ENCODE measurements at regions not wholly inside any gene's neighbourhood (a gene's known extent, or its start where the extent isn't known, plus 50 kb on each side); places are given as distances from the start of the nearest gene placed in this dataset.

DNA sequence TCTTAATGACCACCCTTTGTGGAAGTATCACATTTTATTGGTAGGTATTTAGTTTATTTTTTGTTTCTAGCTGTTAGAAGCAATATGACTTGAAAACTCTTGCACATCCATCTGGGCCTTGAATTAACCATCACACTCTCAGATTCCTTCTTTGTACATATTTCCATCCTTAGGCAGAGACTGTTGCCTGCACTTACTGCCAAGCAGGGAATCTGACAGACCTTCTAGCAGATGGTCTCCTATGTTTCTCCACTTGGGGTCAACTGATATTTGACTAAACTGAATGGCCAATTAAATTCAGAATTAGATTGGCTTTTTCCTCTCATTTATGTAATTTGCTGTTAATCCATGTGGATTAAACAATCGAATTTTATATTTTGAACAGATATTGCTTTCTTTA, 324.9 kb upstream of the TGFBR2 start:
- in situ Hi-C loops (cut with MboI; ENCODE audit: low sequenced_read_pairs) (no loop called here), dilution Hi-C loops (cut with HindIII; ENCODE audit: low sequenced_read_pairs, unreplicated experiment) (no loop called here), intact Hi-C loops (cut with micrococcal nuclease) (no loop called here)
- ChIA-PET POLR2A (ENCODE audit: unreplicated experiment) (no interaction called here), CTCF (interaction anchor here (0.9 kb wide), 1 partner anchor 10 kb away, joined by 3 read pairs; no protein-coding TSS in a partner anchor)
- ATAC-seq (ENCODE audit: low read depth): no peak
- Histone ChIP-seq H3K4me2 (ENCODE audit: low read depth, low read length) (no peak overlapping the region), H3K27ac (ENCODE audit: insufficient read depth, low read length) (no peak overlapping the region), H2BK20ac (ENCODE audit: low read depth, low read length) (peak overlapping the region; percentile 40), H3K18ac (ENCODE audit: low read depth, low read length) (no peak overlapping the region), H3K23ac (ENCODE audit: low read depth, low read length) (no peak overlapping the region), H2BK120ac (ENCODE audit: low read depth, low read length) (peak overlapping the region; percentile 35; the same call in 1 of the 2 replicates), H3K9me1 (ENCODE audit: insufficient read depth, low read length) (no peaks in the 10 kb centered on the region), H4K91ac (ENCODE audit: insufficient read depth, low read depth, low read length) (0 out of 2 replicates have a peak overlapping the region, but pooled peaks have one; percentile 13), H3K4ac (ENCODE audit: low read depth, low read length) (peak overlapping the region; percentile 35; the same call in 1 of the 2 replicates), H3K56ac (ENCODE audit: extremely low read depth, insufficient read depth, low read length) (no peak overlapping the region), H2AK5ac (ENCODE audit: low read depth, low read length) (peak overlapping the region; percentile 59), H2AFZ (replicated peaks; ENCODE audit: low read length, poor library complexity) (no peak overlapping the region), H2AK9ac (replicated peaks; ENCODE audit: low read depth, low read length, poor library complexity) (no peak overlapping the region), H3K9ac (ENCODE audit: low read depth, low read length) (no peak overlapping the region), H3K36me3 (ENCODE audit: control insufficient read depth, insufficient read depth, low read length) (no peaks in the 10 kb centered on the region), H4K8ac (ENCODE audit: low read depth in 2 of 2, low read length in 2 of 2) (no peak overlapping the region; a peak in 1 of 4 replicates), H3K4me3 (ENCODE audit: insufficient read depth, low read depth, low read length) (no peak overlapping the region), H2BK5ac (ENCODE audit: low read depth, low read length, poor library complexity, severe bottlenecking) (no peak overlapping the region), H4K20me1 (ENCODE audit: insufficient read depth, low read length) (no peaks in the 10 kb centered on the region), H3K79me1 (ENCODE audit: low read depth in 1 of 2, low read length in 2 of 2) (no peaks in the 10 kb centered on the region), H3K9me3 (ENCODE audit: control insufficient read depth, insufficient read depth, low read length) (no peaks in the 10 kb centered on the region), H3K4me1 (ENCODE audit: control insufficient read depth, insufficient read depth, low read length) (peaks cover 5% of the 10 kb centered on the region), H4K5ac (ENCODE audit: low read depth, low read length) (no peak overlapping the region), H3K14ac (replicated peaks; ENCODE audit: low read depth, low read length) (0 out of 2 replicates have a peak overlapping the region, but pooled peaks have one; percentile 16), H3K27me3 (ENCODE audit: control insufficient read depth, insufficient read depth, low read length) (no peaks in the 10 kb centered on the region), H2BK15ac (ENCODE audit: low read depth, low read length) (peak overlapping the region; percentile 70; the same call in 1 of the 3 replicates)
- no CpG with 5 or more reads among the region's 1 CpG for WGBS, 2 experiments (ENCODE audit: extremely low coverage in 2 of 2, insufficient read length in 1 of 2)
- DNase-seq: no peak
- TF ChIP-seq, protein P1, sequence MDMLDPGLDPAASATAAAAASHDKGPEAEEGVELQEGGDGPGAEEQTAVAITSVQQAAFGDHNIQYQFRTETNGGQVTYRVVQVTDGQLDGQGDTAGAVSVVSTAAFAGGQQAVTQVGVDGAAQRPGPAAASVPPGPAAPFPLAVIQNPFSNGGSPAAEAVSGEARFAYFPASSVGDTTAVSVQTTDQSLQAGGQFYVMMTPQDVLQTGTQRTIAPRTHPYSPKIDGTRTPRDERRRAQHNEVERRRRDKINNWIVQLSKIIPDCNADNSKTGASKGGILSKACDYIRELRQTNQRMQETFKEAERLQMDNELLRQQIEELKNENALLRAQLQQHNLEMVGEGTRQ (IDR thresholded peaks at IDR 0.05; ENCODE audit: low read depth, low read length): no peak
- no peak for TF ChIP-seq POLR2A (IDR thresholded peaks at IDR 0.05; ENCODE audit: low read depth, low read length)
- no peak for TF ChIP-seq MXI1 (IDR thresholded peaks at IDR 0.05; ENCODE audit: borderline replicate concordance, low read depth, low read length)
- TF ChIP-seq NFE2L2 (IDR thresholded peaks at IDR 0.05; ENCODE audit: low read depth, low read length): no peak
- no peak for TF ChIP-seq CHD1 (IDR thresholded peaks at IDR 0.05; ENCODE audit: low read depth, low read length)
- TF ChIP-seq, protein P2, sequence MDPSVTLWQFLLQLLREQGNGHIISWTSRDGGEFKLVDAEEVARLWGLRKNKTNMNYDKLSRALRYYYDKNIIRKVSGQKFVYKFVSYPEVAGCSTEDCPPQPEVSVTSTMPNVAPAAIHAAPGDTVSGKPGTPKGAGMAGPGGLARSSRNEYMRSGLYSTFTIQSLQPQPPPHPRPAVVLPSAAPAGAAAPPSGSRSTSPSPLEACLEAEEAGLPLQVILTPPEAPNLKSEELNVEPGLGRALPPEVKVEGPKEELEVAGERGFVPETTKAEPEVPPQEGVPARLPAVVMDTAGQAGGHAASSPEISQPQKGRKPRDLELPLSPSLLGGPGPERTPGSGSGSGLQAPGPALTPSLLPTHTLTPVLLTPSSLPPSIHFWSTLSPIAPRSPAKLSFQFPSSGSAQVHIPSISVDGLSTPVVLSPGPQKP (IDR thresholded peaks at IDR 0.05; ENCODE audit: borderline replicate concordance, low read depth, low read length): no peak
- no peak for TF ChIP-seq MAFK (IDR thresholded peaks at IDR 0.05; ENCODE audit: low read depth, low read length)
- TF ChIP-seq CEBPB (IDR thresholded peaks at IDR 0.05; ENCODE audit: low read depth, low read length): no peak
- TF ChIP-seq RCOR1 (IDR thresholded peaks at IDR 0.05; ENCODE audit: insufficient replicate concordance, low read length): no peak
- TF ChIP-seq MAZ (IDR thresholded peaks at IDR 0.05; ENCODE audit: borderline replicate concordance, low read depth, low read length): no peak
- no TSS peak for BruUV-seq (replicated peaks)

Measured in IMR-90 (cell line).